OCI-LY1 (cell line): ENCODE measurements at regions not wholly inside any gene's neighbourhood (a gene's known extent, or its start where the extent isn't known, plus 50 kb on each side); places are given as distances from the start of the nearest gene placed in this dataset.

Source experiments
- H2AFZ ChIP-seq: fragments of 200-600 bp; sonication (generic), shearing (Covaris generic); 2 replicates; pipeline ENCODE4 v1.6.0; 2014; ENCODE audit warnings: antibody characterized with exemption, mild to moderate bottlenecking, low read length
- H3F3A ChIP-seq: fragments of 200-600 bp; sonication (generic), shearing (Covaris generic); 2 replicates; pipeline ENCODE4 v1.6.0; 2014; ENCODE audit warnings: mild to moderate bottlenecking, antibody characterized with exemption, low read length, moderate library complexity; ENCODE audit not compliant: insufficient read depth
- H3K27ac ChIP-seq: fragments of 200-600 bp; sonication (generic); 2 replicates; pipeline ENCODE4 v1.5.1; 2014; ENCODE audit warnings: low read length, mixed run types, mild to moderate bottlenecking, low read depth; ENCODE audit not compliant: poor library complexity, severe bottlenecking
- H3K27me3 ChIP-seq: fragments of 200-600 bp; sonication (generic); 2 replicates; pipeline ENCODE4 v1.6.0; 2014; ENCODE audit warnings: antibody characterized with exemption, mild to moderate bottlenecking, low read length, moderate library complexity; ENCODE audit not compliant: insufficient read depth
- H3K36me3 ChIP-seq: fragments of 200-600 bp; sonication (generic); 2 replicates; pipeline ENCODE4 v1.6.1; 2014; ENCODE audit warnings: mild to moderate bottlenecking, antibody characterized with exemption, low read length, moderate library complexity, mixed read lengths; ENCODE audit not compliant: insufficient read depth
- H3K4me1 ChIP-seq: fragments of 200-600 bp; sonication (generic); 2 replicates; pipeline ENCODE4 v1.5.1; 2014; ENCODE audit warnings: mild to moderate bottlenecking, low read length, moderate library complexity; ENCODE audit not compliant: insufficient read depth, severe bottlenecking
- H3K4me2 ChIP-seq: fragments of 200-600 bp; sonication (generic), shearing (Covaris generic); 2 replicates; pipeline ENCODE4 v1.6.1; 2014; ENCODE audit warnings: low read length
- H3K4me3 ChIP-seq: fragments of 200-600 bp; sonication (generic); 2 replicates; pipeline ENCODE4 v1.5.1; 2014; ENCODE audit warnings: low read length, low read depth, mild to moderate bottlenecking, mixed read lengths; ENCODE audit not compliant: poor library complexity, severe bottlenecking
- H3K79me2 ChIP-seq: fragments of 200-600 bp; shearing (Covaris generic); 2 replicates; pipeline ENCODE4 v1.6.1; 2016; ENCODE audit warnings: mixed run types, low read length, mixed read lengths; ENCODE audit not compliant: insufficient read depth
- H3K9ac ChIP-seq: fragments of 200-600 bp; sonication (generic), shearing (Covaris generic); 2 replicates; pipeline ENCODE4 v1.6.1; 2014; ENCODE audit warnings: mild to moderate bottlenecking, low read length, mixed read lengths
- H3K9me2 ChIP-seq: fragments of 200-600 bp; sonication (generic), shearing (Covaris generic); 2 replicates; pipeline ENCODE4 v1.6.1; 2014; ENCODE audit warnings: low read depth, mild to moderate bottlenecking, low read length, mixed read lengths
- H3K9me3 ChIP-seq: fragments of 200-600 bp; shearing (Covaris generic); 2 replicates; pipeline ENCODE4 v1.6.1; 2014; ENCODE audit warnings: low read length, mixed read lengths
- H4K20me1 ChIP-seq: fragments of 200-600 bp; sonication (generic), shearing (Covaris generic); 2 replicates; pipeline ENCODE4 v1.6.0; 2016; ENCODE audit warnings: mild to moderate bottlenecking, low read length; ENCODE audit not compliant: insufficient read depth
- EZH2 ChIP-seq: fragments of 200-600 bp; sonication (generic), shearing (Covaris generic); IDR thresholded peaks from 2 replicates; pipeline ENCODE4 v1.8.0; 2017; ENCODE audit warnings: borderline replicate concordance, mixed run types, mild to moderate bottlenecking, antibody characterized with exemption, low read length, moderate library complexity, mixed read lengths
- TF ChIP-seq, protein P1 (sequence below): fragments of 200-600 bp; sonication (generic), shearing (Covaris generic); IDR thresholded peaks from 2 replicates; pipeline ENCODE4 v1.5.1; 2017; ENCODE audit warnings: mild to moderate bottlenecking, antibody characterized with exemption, low read length, moderate library complexity, mixed read lengths

DNA sequence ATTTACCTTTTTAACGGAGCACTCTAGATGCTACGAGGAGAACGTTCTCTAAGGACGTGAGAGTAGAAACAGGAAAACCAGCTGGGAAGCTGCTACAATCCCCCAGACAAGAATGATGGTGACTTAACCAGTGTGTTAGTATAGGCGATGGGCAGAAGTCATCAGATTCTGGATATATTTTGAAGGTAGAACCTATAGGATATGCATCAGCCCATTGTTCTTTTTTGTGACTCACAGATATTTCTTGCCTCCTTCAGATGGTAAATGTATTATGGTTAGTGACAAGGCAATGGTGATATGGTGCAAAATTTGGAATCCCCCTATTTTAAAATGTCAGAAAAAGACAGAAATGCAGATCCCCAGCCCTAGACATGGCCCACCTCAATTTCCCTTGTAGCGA lies 258.2 kb downstream of the PHLDA1 start:
- H3K79me2 ChIP-seq = no peaks in the 10 kb centered on the region
- H4K20me1 ChIP-seq = no peaks in the 10 kb centered on the region
- H3K4me2 ChIP-seq = no peak overlapping the region
- H3K36me3 ChIP-seq = no peaks in the 10 kb centered on the region
- no peaks in the 10 kb centered on the region for H3K27me3 ChIP-seq
- no peak overlapping the region for H2AFZ ChIP-seq
- no peaks in the 10 kb centered on the region for H3K9me3 ChIP-seq
- no peak overlapping the region for H3K9ac ChIP-seq
- H3K4me3 ChIP-seq = no peak overlapping the region
- no peaks in the 10 kb centered on the region for H3K9me2 ChIP-seq
- H3K27ac ChIP-seq = no peak overlapping the region
- H3K4me1 ChIP-seq = peaks cover 6% of the 10 kb centered on the region
- H3F3A ChIP-seq = no peaks in the 10 kb centered on the region
- TF ChIP-seq EZH2 = no peak
- TF ChIP-seq, protein P1, sequence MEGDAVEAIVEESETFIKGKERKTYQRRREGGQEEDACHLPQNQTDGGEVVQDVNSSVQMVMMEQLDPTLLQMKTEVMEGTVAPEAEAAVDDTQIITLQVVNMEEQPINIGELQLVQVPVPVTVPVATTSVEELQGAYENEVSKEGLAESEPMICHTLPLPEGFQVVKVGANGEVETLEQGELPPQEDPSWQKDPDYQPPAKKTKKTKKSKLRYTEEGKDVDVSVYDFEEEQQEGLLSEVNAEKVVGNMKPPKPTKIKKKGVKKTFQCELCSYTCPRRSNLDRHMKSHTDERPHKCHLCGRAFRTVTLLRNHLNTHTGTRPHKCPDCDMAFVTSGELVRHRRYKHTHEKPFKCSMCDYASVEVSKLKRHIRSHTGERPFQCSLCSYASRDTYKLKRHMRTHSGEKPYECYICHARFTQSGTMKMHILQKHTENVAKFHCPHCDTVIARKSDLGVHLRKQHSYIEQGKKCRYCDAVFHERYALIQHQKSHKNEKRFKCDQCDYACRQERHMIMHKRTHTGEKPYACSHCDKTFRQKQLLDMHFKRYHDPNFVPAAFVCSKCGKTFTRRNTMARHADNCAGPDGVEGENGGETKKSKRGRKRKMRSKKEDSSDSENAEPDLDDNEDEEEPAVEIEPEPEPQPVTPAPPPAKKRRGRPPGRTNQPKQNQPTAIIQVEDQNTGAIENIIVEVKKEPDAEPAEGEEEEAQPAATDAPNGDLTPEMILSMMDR = no peak

DNA sequence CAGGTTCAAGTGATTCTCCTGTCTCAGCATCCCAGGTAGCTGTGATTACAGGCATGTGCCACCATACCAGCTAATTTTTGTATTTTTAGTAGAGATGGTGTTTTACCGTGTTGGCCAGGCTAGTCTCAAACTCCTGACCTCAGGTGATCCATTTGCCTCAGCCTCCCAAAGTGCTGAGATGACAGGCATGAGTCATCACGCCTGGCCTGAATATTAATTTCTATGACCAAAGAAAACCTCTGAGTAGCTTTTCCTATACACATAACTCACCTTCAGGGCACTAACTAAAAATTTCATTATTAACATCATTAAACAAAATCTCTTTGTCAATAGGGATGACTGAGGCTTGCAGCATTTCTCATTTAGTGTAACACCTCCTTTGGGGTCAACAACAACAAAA lies 259.6 kb upstream of the KRR1 start:
- no peak overlapping the region for H2AFZ ChIP-seq
- no peaks in the 10 kb centered on the region for H4K20me1 ChIP-seq
- peaks cover 6% of the 10 kb centered on the region for H3K4me1 ChIP-seq
- no peaks in the 10 kb centered on the region for H3K9me2 ChIP-seq
- H3K9ac ChIP-seq = no peak overlapping the region
- no peak overlapping the region for H3K4me2 ChIP-seq
- no peak overlapping the region for H3K27ac ChIP-seq
- no peak overlapping the region for H3K4me3 ChIP-seq
- H3K27me3 ChIP-seq = no peaks in the 10 kb centered on the region
- H3F3A ChIP-seq = no peaks in the 10 kb centered on the region
- no peaks in the 10 kb centered on the region for H3K9me3 ChIP-seq
- H3K79me2 ChIP-seq = no peaks in the 10 kb centered on the region
- no peaks in the 10 kb centered on the region for H3K36me3 ChIP-seq
- TF ChIP-seq, protein P1 = no peak
- no peak for TF ChIP-seq EZH2

DNA sequence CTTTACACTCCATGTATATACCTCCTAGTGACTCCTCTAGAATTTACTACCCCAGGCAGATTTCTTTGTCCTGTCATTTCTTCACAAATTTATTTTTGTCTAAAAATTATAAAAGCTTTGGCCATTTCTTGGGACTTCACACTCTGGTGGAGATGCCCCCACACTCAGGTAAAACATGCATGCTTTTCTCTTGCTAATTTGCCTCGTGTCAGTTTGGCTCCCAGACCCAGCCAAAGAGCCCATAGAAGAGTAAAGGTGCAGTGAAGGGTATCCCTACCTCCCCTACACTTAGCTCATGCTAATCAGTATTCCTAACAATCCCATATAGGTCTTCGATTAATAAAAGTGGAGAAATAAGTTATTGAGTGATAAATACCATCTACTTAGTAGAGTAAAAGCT lies 256.5 kb upstream of the KRR1 start:
- Histone ChIP-seq H3K27ac (no peak overlapping the region), H3K4me2 (no peak overlapping the region), H3K9ac (no peak overlapping the region), H3K4me1 (no peaks in the 10 kb centered on the region), H2AFZ (no peak overlapping the region), H3K27me3 (no peaks in the 10 kb centered on the region), H4K20me1 (no peaks in the 10 kb centered on the region), H3K36me3 (no peaks in the 10 kb centered on the region), H3F3A (no peaks in the 10 kb centered on the region), H3K9me3 (no peaks in the 10 kb centered on the region), H3K79me2 (no peaks in the 10 kb centered on the region), H3K4me3 (no peak overlapping the region), H3K9me2 (no peaks in the 10 kb centered on the region)
- TF ChIP-seq, protein P1 = no peak
- TF ChIP-seq EZH2 = no peak
